H1 (cell line): ENCODE measurements at regions not wholly inside any gene's neighbourhood (a gene's known extent, or its start where the extent isn't known, plus 50 kb on each side); places are given as distances from the start of the nearest gene placed in this dataset.

Source experiments
- CBX5 ChIP-seq: fragments of 300-800, 300-1000 bp; sonication (generic); IDR thresholded peaks from 2 replicates; pipeline ENCODE4 v1.7.1; 2016; ENCODE audit warnings: antibody characterized with exemption, low read length, low read depth
- EZH2 ChIP-seq: fragments of 200-600 bp; sonication (generic); IDR thresholded peaks from 2 replicates; pipeline ENCODE4 v1.7.1; 2012; ENCODE audit warnings: low read depth, mild to moderate bottlenecking, moderate library complexity, low read length, inconsistent platforms; ENCODE audit not compliant: severe bottlenecking
- POLR2A ChIP-seq, 2 experiments: IDR thresholded peaks; 1 replicate in 1 of 2; 2 replicates in 1 of 2; pipeline ENCODE4 v1.6.1; 2011; ENCODE audit warnings: low read depth in 2 of 2, low read length in 2 of 2, mild to moderate bottlenecking in 2 of 2; ENCODE audit errors: control extremely low read depth in 1 of 2
- SIX5 ChIP-seq: IDR thresholded peaks from 2 replicates; pipeline ENCODE4 v1.6.1; 2011; ENCODE audit warnings: mild to moderate bottlenecking, low read depth, low read length

- no peak for TF ChIP-seq POLR2A (IDR thresholded peaks at IDR 0.05; ENCODE audit: control extremely low read depth in 1 of 2, low read depth in 2 of 2, low read length in 2 of 2)
- TF ChIP-seq SIX5: no peak
- TF ChIP-seq EZH2: no peak
- TF ChIP-seq CBX5: no peak
Observed at GRCh38 chr11:110948112-110948511, 235.9 kb upstream of the ARHGAP20 start (continued).
